GM21825 (cell line): ENCODE measurements at regions not wholly inside any gene's neighbourhood (a gene's known extent, or its start where the extent isn't known, plus 50 kb on each side); places are given as distances from the start of the nearest gene placed in this dataset.

Experiments
- ATAC-seq: cut with Tn5 transposase; IDR thresholded peaks from one replicate; pipeline ENCODE4 v1.9.1; 2021; ENCODE audit warnings: mild to moderate bottlenecking, moderate library complexity; ENCODE audit not compliant: unreplicated experiment

- no peak for ATAC-seq
Measured at GRCh38 chr6:132868057-132868456, 53.7 kb downstream of the RPS12 start.

- ATAC-seq, result peak; percentile 100
Measured at GRCh38 chr6:132872923-132873322, 58.6 kb downstream of the RPS12 start.

GRCh38 chr6:132877003-132877402, 62.6 kb downstream of the RPS12 start:
- ATAC-seq, result no peak

GRCh38 chr6:132887204-132887603, 72.8 kb downstream of the RPS12 start:
- no peak for ATAC-seq

GRCh38 chr6:132888701-132889100, 74.3 kb downstream of the RPS12 start:
- ATAC-seq, result no peak

- no peak for ATAC-seq
Measured at GRCh38 chr6:132892929-132893771, 78.8 kb downstream of the RPS12 start.

- no peak for ATAC-seq
Measured at GRCh38 chr6:132893772-132894490, 79.6 kb downstream of the RPS12 start.

GRCh38 chr6:132898376-132898775, 84.0 kb downstream of the RPS12 start:
- no peak for ATAC-seq

GRCh38 chr6:132900849-132901248, 86.5 kb downstream of the RPS12 start:
- no peak for ATAC-seq

GRCh38 chr6:132902901-132903300, 88.5 kb downstream of the RPS12 start:
- ATAC-seq, result no peak

- ATAC-seq, result no peak
Measured at GRCh38 chr6:132907231-132907630, 92.9 kb downstream of the RPS12 start.

GRCh38 chr6:132907914-132908313, 93.5 kb downstream of the RPS12 start:
- ATAC-seq, result no peak

GRCh38 chr6:132909742-132910141, 95.4 kb downstream of the RPS12 start:
- ATAC-seq, result no peak

GRCh38 chr6:132910759-132911158, 96.4 kb downstream of the RPS12 start:
- no peak for ATAC-seq

GRCh38 chr6:132919045-132919860, 104.9 kb downstream of the RPS12 start:
- no peak for ATAC-seq

GRCh38 chr6:132927713-132928112, 113.3 kb downstream of the RPS12 start:
- no peak for ATAC-seq

- ATAC-seq, result no peak
Measured at GRCh38 chr6:132929141-132929540, 114.8 kb downstream of the RPS12 start.

GRCh38 chr6:132931313-132931712, 116.9 kb downstream of the RPS12 start:
- ATAC-seq, result no peak

GRCh38 chr6:132931936-132932514, 117.7 kb downstream of the RPS12 start:
- no peak for ATAC-seq

- no peak for ATAC-seq
Measured at GRCh38 chr6:132932588-132932987, 118.2 kb downstream of the RPS12 start.

- ATAC-seq, result no peak
Measured at GRCh38 chr6:132933090-132933489, 118.7 kb downstream of the RPS12 start.
